ENCODE measurements at regions not wholly inside any gene's neighbourhood (a gene's known extent, or its start where the extent isn't known, plus 50 kb on each side); places are given as distances from the start of the nearest gene placed in this dataset.
A peak's percentile ranks its signal among the peaks of the same experiment; 100 is the strongest.

- H3K4me1 ChIP-seq (ENCODE audit: control insufficient read depth, insufficient read depth, low read length), result peaks cover 4% of the 10 kb centered on the region
- WGBS (ENCODE audit: insufficient coverage, insufficient read length), result no CpG with 5 or more reads among the region's 3 CpGs
- no peak overlapping the region for H3K4me3 ChIP-seq (ENCODE audit: low read length)
- H3K27me3 ChIP-seq (ENCODE audit: control insufficient read depth, insufficient read depth, low read length), result no peaks in the 10 kb centered on the region
- H3K27ac ChIP-seq (ENCODE audit: low read length), result no peak overlapping the region
- DNase-seq (ENCODE audit: low read depth, low spot score), result no peak
- H3K9me3 ChIP-seq (ENCODE audit: control insufficient read depth, insufficient read depth, low read length), result no peaks in the 10 kb centered on the region
- H3K36me3 ChIP-seq (ENCODE audit: control insufficient read depth, insufficient read depth, low read length), result no peaks in the 10 kb centered on the region
Measured at GRCh38 chr13:95474992-95475391, 77.5 kb upstream of the CLDN10 start.

GRCh38 chr13:95477187-95477586 is 75.3 kb upstream of the CLDN10 start:
- H3K27me3 ChIP-seq (ENCODE audit: control insufficient read depth, insufficient read depth, low read length), result no peaks in the 10 kb centered on the region
- no peak for DNase-seq (ENCODE audit: low read depth, low spot score)
- WGBS (ENCODE audit: insufficient coverage, insufficient read length), result no CpG with 5 or more reads among the region's 6 CpGs
- no peak overlapping the region for H3K27ac ChIP-seq (ENCODE audit: low read length)
- no peak overlapping the region for H3K4me3 ChIP-seq (ENCODE audit: low read length)
- no peaks in the 10 kb centered on the region for H3K9me3 ChIP-seq (ENCODE audit: control insufficient read depth, insufficient read depth, low read length)
- peaks cover 4% of the 10 kb centered on the region for H3K4me1 ChIP-seq (ENCODE audit: control insufficient read depth, insufficient read depth, low read length)
- H3K36me3 ChIP-seq (ENCODE audit: control insufficient read depth, insufficient read depth, low read length), result no peaks in the 10 kb centered on the region

GRCh38 chr13:95479731-95480130 is 72.8 kb upstream of the CLDN10 start:
- WGBS (ENCODE audit: insufficient coverage, insufficient read length), result no CpG with 5 or more reads among the region's 2 CpGs
- no peaks in the 10 kb centered on the region for H3K9me3 ChIP-seq (ENCODE audit: control insufficient read depth, insufficient read depth, low read length)
- H3K4me3 ChIP-seq (ENCODE audit: low read length), result no peak overlapping the region

GRCh38 chr13:95480131-95480545 is 72.4 kb upstream of the CLDN10 start:
- H3K9me3 ChIP-seq (ENCODE audit: control insufficient read depth, insufficient read depth, low read length), result no peaks in the 10 kb centered on the region
- no peaks in the 10 kb centered on the region for H3K27me3 ChIP-seq (ENCODE audit: control insufficient read depth, insufficient read depth, low read length)
- H3K36me3 ChIP-seq (ENCODE audit: control insufficient read depth, insufficient read depth, low read length), result no peaks in the 10 kb centered on the region
- no peak for DNase-seq (ENCODE audit: low read depth, low spot score)
- no peaks in the 10 kb centered on the region for H3K4me1 ChIP-seq (ENCODE audit: control insufficient read depth, insufficient read depth, low read length)
- H3K4me3 ChIP-seq (ENCODE audit: low read length), result no peak overlapping the region
- H3K27ac ChIP-seq (ENCODE audit: low read length), result no peak overlapping the region
- no CpG with 5 or more reads among the region's 7 CpGs for WGBS (ENCODE audit: insufficient coverage, insufficient read length)

More at GRCh38 chr13:95479731-95480130, 72.8 kb upstream of the CLDN10 start:
- Histone ChIP-seq H3K4me1 (ENCODE audit: control insufficient read depth, insufficient read depth, low read length) (peaks cover 2% of the 10 kb centered on the region), H3K36me3 (ENCODE audit: control insufficient read depth, insufficient read depth, low read length) (no peaks in the 10 kb centered on the region), H3K27me3 (ENCODE audit: control insufficient read depth, insufficient read depth, low read length) (no peaks in the 10 kb centered on the region), H3K27ac (ENCODE audit: low read length) (no peak overlapping the region)
- DNase-seq (ENCODE audit: low read depth, low spot score), result no peak

- Histone ChIP-seq H3K4me3 (ENCODE audit: low read length) (no peak overlapping the region), H3K9me3 (ENCODE audit: control insufficient read depth, insufficient read depth, low read length) (no peaks in the 10 kb centered on the region), H3K27ac (ENCODE audit: low read length) (no peak overlapping the region), H3K27me3 (ENCODE audit: control insufficient read depth, insufficient read depth, low read length) (no peaks in the 10 kb centered on the region), H3K36me3 (ENCODE audit: control insufficient read depth, insufficient read depth, low read length) (no peaks in the 10 kb centered on the region), H3K4me1 (ENCODE audit: control insufficient read depth, insufficient read depth, low read length) (no peaks in the 10 kb centered on the region)
- DNase-seq (ENCODE audit: low read depth, low spot score), result no peak
- WGBS (ENCODE audit: insufficient coverage, insufficient read length), result no CpG with 5 or more reads among the region's 7 CpGs
Measured at GRCh38 chr13:95480791-95481780, 71.4 kb upstream of the CLDN10 start.

- no CpG with 5 or more reads among the region's 1 CpG for WGBS (ENCODE audit: insufficient coverage, insufficient read length)
Measured at GRCh38 chr13:95484052-95484451, 68.5 kb upstream of the CLDN10 start.

GRCh38 chr13:95485045-95485517 is 67.4 kb upstream of the CLDN10 start:
- no peaks in the 10 kb centered on the region for H3K36me3 ChIP-seq (ENCODE audit: control insufficient read depth, insufficient read depth, low read length)
- H3K27me3 ChIP-seq (ENCODE audit: control insufficient read depth, insufficient read depth, low read length), result no peaks in the 10 kb centered on the region
- no peak overlapping the region for H3K4me3 ChIP-seq (ENCODE audit: low read length)
- no peaks in the 10 kb centered on the region for H3K9me3 ChIP-seq (ENCODE audit: control insufficient read depth, insufficient read depth, low read length)
- no peak for DNase-seq (ENCODE audit: low read depth, low spot score)
- no peak overlapping the region for H3K27ac ChIP-seq (ENCODE audit: low read length)
- H3K4me1 ChIP-seq (ENCODE audit: control insufficient read depth, insufficient read depth, low read length), result no peaks in the 10 kb centered on the region
- WGBS (ENCODE audit: insufficient coverage, insufficient read length), result no CpG with 5 or more reads among the region's 5 CpGs

More at GRCh38 chr13:95484052-95484451, 68.5 kb upstream of the CLDN10 start:
- Histone ChIP-seq H3K9me3 (ENCODE audit: control insufficient read depth, insufficient read depth, low read length) (no peaks in the 10 kb centered on the region), H3K4me3 (ENCODE audit: low read length) (no peak overlapping the region), H3K36me3 (ENCODE audit: control insufficient read depth, insufficient read depth, low read length) (no peaks in the 10 kb centered on the region), H3K27me3 (ENCODE audit: control insufficient read depth, insufficient read depth, low read length) (no peaks in the 10 kb centered on the region), H3K27ac (ENCODE audit: low read length) (no peak overlapping the region), H3K4me1 (ENCODE audit: control insufficient read depth, insufficient read depth, low read length) (no peaks in the 10 kb centered on the region)
- no peak for DNase-seq (ENCODE audit: low read depth, low spot score)

- no peak overlapping the region for H3K27ac ChIP-seq (ENCODE audit: low read length)
- H3K4me3 ChIP-seq (ENCODE audit: low read length), result no peak overlapping the region
- H3K27me3 ChIP-seq (ENCODE audit: control insufficient read depth, insufficient read depth, low read length), result no peaks in the 10 kb centered on the region
- WGBS (ENCODE audit: insufficient coverage, insufficient read length), result no CpG with 5 or more reads among the region's 3 CpGs
- no peaks in the 10 kb centered on the region for H3K4me1 ChIP-seq (ENCODE audit: control insufficient read depth, insufficient read depth, low read length)
- no peaks in the 10 kb centered on the region for H3K36me3 ChIP-seq (ENCODE audit: control insufficient read depth, insufficient read depth, low read length)
- no peaks in the 10 kb centered on the region for H3K9me3 ChIP-seq (ENCODE audit: control insufficient read depth, insufficient read depth, low read length)
- DNase-seq (ENCODE audit: low read depth, low spot score), result no peak
Measured at GRCh38 chr13:95485518-95486144, 66.9 kb upstream of the CLDN10 start.

GRCh38 chr13:95492044-95492801 is 60.3 kb upstream of the CLDN10 start:
- no CpG with 5 or more reads among the region's 8 CpGs for WGBS (ENCODE audit: insufficient coverage, insufficient read length)
- H3K9me3 ChIP-seq (ENCODE audit: control insufficient read depth, insufficient read depth, low read length), result no peaks in the 10 kb centered on the region
- H3K36me3 ChIP-seq (ENCODE audit: control insufficient read depth, insufficient read depth, low read length), result no peaks in the 10 kb centered on the region
- no peak overlapping the region for H3K4me3 ChIP-seq (ENCODE audit: low read length)
- DNase-seq (ENCODE audit: low read depth, low spot score), result no peak
- no peak overlapping the region for H3K27ac ChIP-seq (ENCODE audit: low read length)
- no peaks in the 10 kb centered on the region; the same call in 1 of the 2 replicates for H3K4me1 ChIP-seq (ENCODE audit: control insufficient read depth, insufficient read depth, low read length)
- H3K27me3 ChIP-seq (ENCODE audit: control insufficient read depth, insufficient read depth, low read length), result no peaks in the 10 kb centered on the region

- H3K4me3 ChIP-seq (ENCODE audit: low read length), result no peak overlapping the region
- DNase-seq (ENCODE audit: low read depth, low spot score), result peak; percentile 45
- no CpG with 5 or more reads among the region's 7 CpGs for WGBS (ENCODE audit: insufficient coverage, insufficient read length)
- H3K36me3 ChIP-seq (ENCODE audit: control insufficient read depth, insufficient read depth, low read length), result no peaks in the 10 kb centered on the region
- H3K4me1 ChIP-seq (ENCODE audit: control insufficient read depth, insufficient read depth, low read length), result no peaks in the 10 kb centered on the region; the same call in 1 of the 2 replicates
- H3K9me3 ChIP-seq (ENCODE audit: control insufficient read depth, insufficient read depth, low read length), result no peaks in the 10 kb centered on the region
- H3K27me3 ChIP-seq (ENCODE audit: control insufficient read depth, insufficient read depth, low read length), result no peaks in the 10 kb centered on the region
- no peak overlapping the region for H3K27ac ChIP-seq (ENCODE audit: low read length)
Measured at GRCh38 chr13:95494082-95494681, 58.3 kb upstream of the CLDN10 start.
